ENCODE measurements at regions not wholly inside any gene's neighbourhood (a gene's known extent, or its start where the extent isn't known, plus 50 kb on each side); places are given as distances from the start of the nearest gene placed in this dataset.

GRCh38 chr13:62613819-62614218 is 1198.2 kb upstream of the PCDH20 start:
- Histone ChIP-seq H3K36me3 (no peaks in the 10 kb centered on the region), H3K9ac (no peak overlapping the region), H3K4me3 (no peak overlapping the region), H4K20me1 (no peaks in the 10 kb centered on the region), H3K27ac (no peak overlapping the region), H3K4me1 (no peaks in the 10 kb centered on the region), H3K4me2 (no peak overlapping the region), H3K27me3 (no peaks in the 10 kb centered on the region), H3K9me3 (replicated peaks in 1 of 11) (no peaks in the 10 kb centered on the region)
- no peak for TF ChIP-seq Cebpa-rat (IDR thresholded peaks at IDR 0.05)

- no peak overlapping the region for H3K9ac ChIP-seq
- H4K20me1 ChIP-seq, result no peaks in the 10 kb centered on the region
- no peak for TF ChIP-seq Cebpa-rat (IDR thresholded peaks at IDR 0.05)
- no peak overlapping the region for H3K4me2 ChIP-seq
- H3K4me3 ChIP-seq, result no peak overlapping the region
- no peaks in the 10 kb centered on the region for H3K27me3 ChIP-seq
- no peaks in the 10 kb centered on the region for H3K36me3 ChIP-seq
- H3K9me3 ChIP-seq (replicated peaks in 1 of 11), result no peaks in the 10 kb centered on the region
- H3K27ac ChIP-seq, result no peak overlapping the region
- H3K4me1 ChIP-seq, result no peaks in the 10 kb centered on the region
Measured at GRCh38 chr13:62611343-62611742, 1195.7 kb upstream of the PCDH20 start.

GRCh38 chr13:62598708-62599107 is 1183.1 kb upstream of the PCDH20 start:
- H3K9me3 ChIP-seq (replicated peaks in 1 of 11), result no peaks in the 10 kb centered on the region
- H3K4me3 ChIP-seq, result no peak overlapping the region
- H3K4me1 ChIP-seq, result no peaks in the 10 kb centered on the region
- no peak overlapping the region for H3K9ac ChIP-seq
- no peak overlapping the region for H3K27ac ChIP-seq
- TF ChIP-seq Cebpa-rat (IDR thresholded peaks at IDR 0.05), result no peak
- no peaks in the 10 kb centered on the region for H3K27me3 ChIP-seq
- H3K4me2 ChIP-seq, result no peak overlapping the region
- H3K36me3 ChIP-seq, result no peaks in the 10 kb centered on the region
- no peaks in the 10 kb centered on the region for H4K20me1 ChIP-seq

- no peak overlapping the region for H3K27ac ChIP-seq
- H4K20me1 ChIP-seq, result no peaks in the 10 kb centered on the region
- no peaks in the 10 kb centered on the region for H3K4me1 ChIP-seq
- no peak for TF ChIP-seq Cebpa-rat (IDR thresholded peaks at IDR 0.05)
- no peak overlapping the region for H3K4me3 ChIP-seq
- H3K27me3 ChIP-seq, result no peaks in the 10 kb centered on the region
- H3K9me3 ChIP-seq (replicated peaks in 1 of 11), result no peaks in the 10 kb centered on the region
- no peak overlapping the region for H3K9ac ChIP-seq
- no peaks in the 10 kb centered on the region for H3K36me3 ChIP-seq
- H3K4me2 ChIP-seq, result no peak overlapping the region
Measured at GRCh38 chr13:62595976-62596375, 1180.3 kb upstream of the PCDH20 start.

GRCh38 chr13:62593804-62594203 is 1178.2 kb upstream of the PCDH20 start:
- H3K9me3 ChIP-seq (replicated peaks in 1 of 11), result no peaks in the 10 kb centered on the region
- no peak overlapping the region for H3K4me3 ChIP-seq
- no peak overlapping the region for H3K9ac ChIP-seq
- no peak for TF ChIP-seq Cebpa-rat (IDR thresholded peaks at IDR 0.05)
- H3K4me2 ChIP-seq, result no peak overlapping the region
- H3K27ac ChIP-seq, result no peak overlapping the region
- H3K27me3 ChIP-seq, result no peaks in the 10 kb centered on the region
- no peaks in the 10 kb centered on the region for H4K20me1 ChIP-seq
- no peaks in the 10 kb centered on the region for H3K4me1 ChIP-seq
- no peaks in the 10 kb centered on the region for H3K36me3 ChIP-seq

- Histone ChIP-seq H3K9ac (no peak overlapping the region), H3K36me3 (no peaks in the 10 kb centered on the region), H3K4me3 (no peak overlapping the region), H4K20me1 (no peaks in the 10 kb centered on the region), H3K27ac (no peak overlapping the region), H3K9me3 (replicated peaks in 1 of 11) (no peaks in the 10 kb centered on the region), H3K27me3 (no peaks in the 10 kb centered on the region), H3K4me2 (no peak overlapping the region), H3K4me1 (no peaks in the 10 kb centered on the region)
- no peak for TF ChIP-seq Cebpa-rat (IDR thresholded peaks at IDR 0.05)
Measured at GRCh38 chr13:62583466-62583865, 1167.8 kb upstream of the PCDH20 start.

GRCh38 chr13:62578402-62578801 is 1162.8 kb upstream of the PCDH20 start:
- no peak for TF ChIP-seq Cebpa-rat (IDR thresholded peaks at IDR 0.05)

GRCh38 chr13:62564770-62565169 is 1149.1 kb upstream of the PCDH20 start:
- TF ChIP-seq Cebpa-rat (IDR thresholded peaks at IDR 0.05), result no peak
- Histone ChIP-seq H3K9me3 (replicated peaks in 1 of 11) (no peaks in the 10 kb centered on the region), H3K27me3 (no peaks in the 10 kb centered on the region), H3K36me3 (no peaks in the 10 kb centered on the region), H3K4me3 (no peak overlapping the region), H4K20me1 (no peaks in the 10 kb centered on the region), H3K9ac (no peak overlapping the region), H3K4me2 (no peak overlapping the region), H3K27ac (no peak overlapping the region), H3K4me1 (no peaks in the 10 kb centered on the region)

More at GRCh38 chr13:62578402-62578801, 1162.8 kb upstream of the PCDH20 start:
- Histone ChIP-seq H3K9me3 (replicated peaks in 1 of 11) (no peaks in the 10 kb centered on the region), H3K36me3 (no peaks in the 10 kb centered on the region), H3K27me3 (no peaks in the 10 kb centered on the region), H3K4me1 (no peaks in the 10 kb centered on the region), H3K9ac (no peak overlapping the region), H4K20me1 (no peaks in the 10 kb centered on the region), H3K4me2 (no peak overlapping the region), H3K27ac (no peak overlapping the region), H3K4me3 (no peak overlapping the region)

GRCh38 chr13:62563251-62563650 is 1147.6 kb upstream of the PCDH20 start:
- Histone ChIP-seq H4K20me1 (no peaks in the 10 kb centered on the region), H3K27ac (no peak overlapping the region), H3K36me3 (no peaks in the 10 kb centered on the region), H3K9ac (no peak overlapping the region), H3K27me3 (no peaks in the 10 kb centered on the region), H3K4me2 (no peak overlapping the region), H3K4me3 (no peak overlapping the region), H3K4me1 (no peaks in the 10 kb centered on the region), H3K9me3 (replicated peaks in 1 of 11) (no peaks in the 10 kb centered on the region)
- TF ChIP-seq Cebpa-rat (IDR thresholded peaks at IDR 0.05), result no peak

GRCh38 chr13:62556978-62557377 is 1141.3 kb upstream of the PCDH20 start:
- Histone ChIP-seq H3K9me3 (replicated peaks in 1 of 11) (no peaks in the 10 kb centered on the region), H3K27ac (no peak overlapping the region), H3K9ac (no peak overlapping the region), H3K4me1 (no peaks in the 10 kb centered on the region), H3K36me3 (no peaks in the 10 kb centered on the region), H3K27me3 (no peaks in the 10 kb centered on the region), H4K20me1 (no peaks in the 10 kb centered on the region), H3K4me2 (no peak overlapping the region), H3K4me3 (no peak overlapping the region)
- TF ChIP-seq Cebpa-rat (IDR thresholded peaks at IDR 0.05), result no peak

- Histone ChIP-seq H3K27me3 (no peaks in the 10 kb centered on the region), H3K4me3 (no peak overlapping the region), H3K36me3 (no peaks in the 10 kb centered on the region), H3K9me3 (replicated peaks in 1 of 11) (no peaks in the 10 kb centered on the region), H3K4me2 (no peak overlapping the region), H3K9ac (no peak overlapping the region), H3K4me1 (no peaks in the 10 kb centered on the region), H4K20me1 (no peaks in the 10 kb centered on the region), H3K27ac (no peak overlapping the region)
- TF ChIP-seq Cebpa-rat (IDR thresholded peaks at IDR 0.05), result no peak
Measured at GRCh38 chr13:62551588-62551987, 1135.9 kb upstream of the PCDH20 start.
